ENCODE measurements at regions not wholly inside any gene's neighbourhood (a gene's known extent, or its start where the extent isn't known, plus 50 kb on each side); places are given as distances from the start of the nearest gene placed in this dataset.
"Not testable (repeated sequence)": the region's sequence is repeated elsewhere in the genome, so short reads cannot be mapped to it uniquely, and the experiment has no call there.

- intact Hi-C loops (cut with DNase I) = loop anchor here (1.0 to 5.0 kb wide), 2 partner anchors 51 to 233 kb away; partner anchors contain the start of gene VEGFA
- peak; percentile 42 for ATAC-seq
- DNase-seq (ENCODE audit: missing footprints) = peak; percentile 42
Measured at GRCh38 chr6:44004625-44005506, 122.4 kb downstream of the MRPL14 start.

GRCh38 chr6:44004136-44004535, 123.1 kb downstream of the MRPL14 start:
- ATAC-seq = no peak
- DNase-seq (ENCODE audit: missing footprints) = no peak
- intact Hi-C loops (cut with DNase I) = loop anchor here (5.0 kb wide), 1 partner anchor 232 kb away; the partner anchor contains the start of gene VEGFA

GRCh38 chr6:44003345-44004061, 123.7 kb downstream of the MRPL14 start:
- DNase-seq (ENCODE audit: missing footprints) (no peak), ATAC-seq (no peak)
- intact Hi-C loops (cut with DNase I) = loop anchor here (5.0 kb wide), 1 partner anchor 231 kb away; the partner anchor contains the start of gene VEGFA

DNA sequence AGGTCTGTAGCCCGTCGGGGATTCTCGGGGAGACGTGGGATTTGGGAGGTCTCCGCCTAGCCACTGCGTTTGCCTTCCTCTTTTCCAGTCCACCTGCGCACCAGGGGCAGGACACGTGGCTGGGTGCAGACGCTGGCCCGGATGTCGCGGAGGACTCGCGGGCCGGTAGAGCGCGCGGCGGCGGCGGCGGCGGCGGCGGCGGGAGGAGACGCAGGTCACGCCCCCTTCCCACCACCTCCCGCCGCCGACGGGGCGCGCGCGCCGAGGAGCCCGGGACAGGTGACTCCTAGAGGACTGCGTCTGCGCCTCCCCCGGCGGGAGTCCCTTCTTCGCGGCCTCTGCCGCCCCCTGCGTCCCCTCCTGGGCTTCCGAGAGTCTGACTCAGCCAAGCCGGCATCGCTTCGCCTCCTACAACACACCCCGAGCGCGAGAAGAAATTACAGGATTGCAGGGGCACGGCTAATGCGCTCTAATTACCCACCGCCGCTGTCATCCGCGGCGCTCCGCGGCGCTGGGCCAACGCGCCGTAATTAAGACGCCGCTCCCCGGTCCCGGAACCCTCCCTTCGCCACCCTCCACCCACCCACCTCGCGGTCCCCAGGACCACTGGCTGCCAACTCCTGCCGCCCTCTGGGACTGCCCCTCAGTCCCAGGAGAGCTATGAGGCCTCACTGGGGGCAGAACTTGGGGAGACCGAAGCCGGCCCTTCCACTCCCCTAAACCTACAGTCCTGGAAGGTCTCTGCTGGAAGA, 124.5 kb downstream of the MRPL14 start:
- DNase-seq (ENCODE audit: missing footprints) (peak; percentile 77), ATAC-seq (peak; percentile 33)
- intact Hi-C loops (cut with DNase I) = loop anchor here (5.0 kb wide), 1 partner anchor 230 kb away; the partner anchor contains the start of gene VEGFA

- ATAC-seq (no peak), DNase-seq (ENCODE audit: missing footprints) (no peak)
- intact Hi-C loops (cut with DNase I) = loop anchor here (5.0 kb wide), 1 partner anchor 230 kb away; the partner anchor contains the start of gene VEGFA
Measured at GRCh38 chr6:44002067-44002592, 125.1 kb downstream of the MRPL14 start.

DNA sequence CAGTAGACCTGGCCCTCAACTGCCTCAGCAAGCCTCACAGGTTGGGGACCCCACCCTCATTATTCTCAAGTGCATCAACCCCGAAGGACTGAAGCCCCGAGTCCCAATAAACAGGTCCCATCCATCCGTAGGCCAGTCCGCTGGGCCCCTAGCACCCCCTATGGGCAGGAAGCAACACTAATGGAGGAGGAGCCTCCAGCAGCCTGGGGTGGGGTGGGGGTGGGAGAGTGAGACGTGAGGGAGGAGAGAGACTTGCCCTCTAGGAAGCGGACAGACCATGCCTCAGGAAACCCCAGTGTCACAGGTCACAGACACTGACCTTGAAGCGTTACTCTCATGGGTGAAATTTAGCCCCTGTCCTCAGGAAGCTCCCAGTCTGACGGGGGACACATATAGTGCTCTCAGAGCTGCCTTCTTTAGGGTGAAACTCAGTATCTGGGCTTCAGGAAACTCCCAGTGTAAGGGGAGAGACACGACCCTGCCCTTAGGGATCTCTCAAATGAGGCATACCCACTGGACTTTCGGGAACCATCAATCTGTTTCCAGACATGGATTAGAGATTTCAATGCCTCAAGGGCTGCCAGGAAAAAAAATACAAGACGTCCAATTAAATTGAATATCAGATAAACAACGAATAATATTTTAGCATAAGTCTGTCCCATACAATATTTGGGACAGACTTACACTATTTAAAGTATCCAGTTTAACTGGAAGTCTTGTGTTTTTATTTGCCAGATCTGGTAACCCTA, 125.8 kb downstream of the MRPL14 start:
- intact Hi-C loops (cut with DNase I) = loop anchor here (5.0 kb wide), 1 partner anchor 229 kb away; the partner anchor contains the start of gene VEGFA
- ATAC-seq (no peak), DNase-seq (ENCODE audit: missing footprints) (no peak)

- DNase-seq (ENCODE audit: missing footprints) (no peak), ATAC-seq (no peak)
- intact Hi-C loops (cut with DNase I) = loop anchor here (5.0 kb wide), 1 partner anchor 228 kb away; the partner anchor contains the start of gene VEGFA
Measured at GRCh38 chr6:44000164-44000842, 126.9 kb downstream of the MRPL14 start.

GRCh38 chr6:43999628-44000027, 127.6 kb downstream of the MRPL14 start:
- intact Hi-C loops (cut with DNase I) = loop anchor here (5.0 kb wide), 1 partner anchor 227 kb away; the partner anchor contains the start of gene VEGFA
- no peak for DNase-seq (ENCODE audit: missing footprints)
- ATAC-seq = no peak

DNA sequence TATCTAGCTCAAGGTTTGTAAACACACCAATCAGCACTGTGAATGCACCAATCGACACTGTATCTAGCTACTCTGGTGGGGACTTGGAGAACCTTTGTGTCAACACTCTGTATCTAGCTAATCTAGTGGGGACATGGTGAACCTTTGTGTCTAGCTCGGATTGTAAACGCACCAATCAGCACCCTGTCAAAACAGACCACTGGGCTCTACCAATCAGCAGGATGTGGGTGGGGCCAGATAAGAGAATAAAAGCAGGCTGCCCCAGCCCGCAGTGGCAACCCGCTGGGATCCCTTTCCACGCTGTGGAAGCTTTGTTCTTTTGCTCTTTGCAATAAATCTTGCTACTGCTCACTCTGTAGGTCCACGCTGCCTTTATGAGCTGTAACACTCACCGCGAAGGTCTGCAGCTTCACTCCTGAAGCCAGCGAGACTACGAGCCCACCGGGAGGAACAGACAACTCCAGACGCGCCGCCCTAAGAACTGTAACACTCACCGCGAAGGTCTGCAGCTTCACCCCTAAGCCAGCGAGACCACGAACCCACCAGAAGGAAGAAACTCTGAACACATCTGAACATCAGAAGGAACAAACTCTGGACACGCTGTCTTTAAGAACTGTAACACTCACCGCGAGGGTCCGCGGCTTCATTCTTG, 128.5 kb downstream of the MRPL14 start:
- DNase-seq (ENCODE audit: missing footprints); intact Hi-C loops (cut with DNase I); ATAC-seq: not testable (repeated sequence)

DNA sequence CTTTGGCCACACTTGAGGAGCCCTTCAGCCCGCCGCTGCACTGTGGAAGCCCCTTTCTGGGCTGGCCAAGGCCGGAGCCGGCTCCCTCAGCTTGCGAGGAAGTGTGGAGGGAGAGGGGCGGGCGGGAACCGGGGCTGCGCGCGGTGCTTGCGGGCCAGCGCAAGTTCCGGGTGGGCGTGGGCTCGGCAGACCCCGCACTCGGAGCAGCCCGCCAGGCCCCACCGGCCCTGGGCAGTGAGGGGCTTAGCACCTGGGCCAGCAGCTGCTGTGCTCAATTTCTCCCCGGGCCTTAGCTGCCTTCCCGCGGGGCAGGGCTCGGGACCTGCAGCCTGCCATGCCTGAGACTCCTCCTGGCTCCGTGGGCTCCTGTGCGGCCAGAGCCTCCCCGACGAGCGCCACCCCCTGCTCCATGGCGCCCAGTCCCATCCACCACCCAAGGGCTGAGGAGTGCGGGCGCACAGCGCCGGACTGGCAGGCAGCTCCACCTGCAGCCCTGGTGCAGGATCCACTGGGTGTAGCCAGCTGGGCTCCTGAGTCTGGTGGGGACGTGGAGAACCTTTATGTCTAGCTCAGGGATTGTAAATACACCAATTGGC, 129.2 kb downstream of the MRPL14 start:
- intact Hi-C loops (cut with DNase I); DNase-seq (ENCODE audit: missing footprints); ATAC-seq: not testable (repeated sequence)

DNA sequence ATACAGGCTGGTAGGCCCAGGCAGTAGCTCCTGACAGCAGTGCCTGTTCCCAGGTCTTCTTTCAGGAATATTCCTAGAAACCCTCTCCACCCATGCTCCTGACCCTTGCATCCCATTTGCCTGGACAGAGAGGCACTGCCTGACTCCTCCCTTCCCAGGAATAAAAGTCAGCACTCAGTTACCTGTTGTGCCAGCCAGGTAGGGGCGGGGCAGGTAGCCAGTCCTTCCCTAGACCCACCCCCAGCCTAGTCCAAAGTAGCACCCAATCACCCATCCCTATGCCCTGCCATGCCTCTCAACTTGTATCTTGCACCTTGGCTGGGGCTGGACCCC, 129.9 kb downstream of the MRPL14 start:
- intact Hi-C loops (cut with DNase I) = no loop called here

GRCh38 chr6:43996618-43997344, 130.5 kb downstream of the MRPL14 start:
- DNase-seq (ENCODE audit: missing footprints) (no peak), ATAC-seq (no peak)
- intact Hi-C loops (cut with DNase I) = no loop called here

More for the DNA sequence above, 129.9 kb downstream of the MRPL14 start:
- DNase-seq (ENCODE audit: missing footprints) = no peak
- no peak for ATAC-seq

DNA sequence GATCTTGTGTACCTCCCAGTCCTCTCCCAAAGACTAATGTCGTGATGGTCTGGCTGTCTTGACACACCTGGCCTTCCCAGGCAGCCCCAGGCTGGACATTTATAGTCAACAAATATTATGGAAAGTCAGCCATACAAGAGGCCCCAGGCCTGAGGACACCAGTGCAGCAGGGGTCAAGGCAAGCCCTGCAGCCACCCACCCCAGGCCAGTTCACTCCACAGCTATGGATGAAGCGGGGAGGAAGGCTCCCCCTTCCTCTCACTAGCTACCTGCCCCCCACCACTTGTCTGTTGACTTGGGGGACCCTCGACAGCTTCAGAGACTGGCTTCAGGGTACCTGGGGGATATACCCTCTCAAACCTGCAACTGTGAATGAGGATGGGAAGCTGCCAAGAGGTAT, 132.1 kb downstream of the MRPL14 start:
- no peak for ATAC-seq
- intact Hi-C loops (cut with DNase I) = no loop called here
- DNase-seq (ENCODE audit: missing footprints) = no peak

- DNase-seq (ENCODE audit: missing footprints) (no peak), ATAC-seq (peak; percentile 23)
- intact Hi-C loops (cut with DNase I) = loop anchor here (1.0 kb wide), 1 partner anchor 79 kb away; no protein-coding TSS in a partner anchor
Measured at GRCh38 chr6:43993881-43994523, 133.2 kb downstream of the MRPL14 start.

Data from Right ventricle myocardium inferior (tissue), 1 donor.